Astrocyte of the cerebellum (primary cell): ENCODE measurements at regions not wholly inside any gene's neighbourhood (a gene's known extent, or its start where the extent isn't known, plus 50 kb on each side); places are given as distances from the start of the nearest gene placed in this dataset.

Source experiments
- DNase-seq: peaks from one replicate; pipeline ENCODE4 v3.0.0-alpha.2; 2011; ENCODE audit warnings: low read depth
- H3K4me3 ChIP-seq: 2 replicates; pipeline ENCODE4 v1.5.1; 2011; ENCODE audit warnings: mild to moderate bottlenecking, low read depth, low read length, moderate library complexity
- in situ Hi-C: cut with HindIII; loops from 2 replicates; pipeline ENCODE4 v1.10.0; 2017; ENCODE audit warnings: low sequenced_read_pairs
- TF ChIP-seq, protein P1 (sequence below): IDR thresholded peaks from 2 replicates; pipeline ENCODE4 v1.5.1; 2012; ENCODE audit warnings: low read length, low read depth, moderate library complexity, mild to moderate bottlenecking; ENCODE audit errors: missing control alignments

DNA sequence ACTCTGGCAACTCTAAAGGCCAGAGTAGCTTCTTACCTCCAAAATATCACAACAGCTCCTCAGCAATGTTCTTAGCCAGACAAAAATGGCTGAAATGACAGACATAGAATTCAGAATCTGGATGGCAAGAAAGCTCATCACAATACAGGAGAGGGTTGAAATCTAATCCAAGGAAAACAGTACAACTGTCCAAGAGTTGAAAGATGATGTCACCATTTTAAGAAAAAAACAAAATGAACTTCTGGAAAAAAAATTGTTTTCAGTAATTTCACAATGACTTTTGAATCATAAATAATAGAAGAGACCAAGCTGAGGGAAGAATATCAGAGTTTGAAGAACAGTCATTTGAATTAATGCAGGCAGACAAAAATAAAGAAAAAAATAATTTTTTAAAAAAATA lies 479.5 kb downstream of the ZWINT start:
- in situ Hi-C loops, result no loop called here
- TF ChIP-seq, protein P1, sequence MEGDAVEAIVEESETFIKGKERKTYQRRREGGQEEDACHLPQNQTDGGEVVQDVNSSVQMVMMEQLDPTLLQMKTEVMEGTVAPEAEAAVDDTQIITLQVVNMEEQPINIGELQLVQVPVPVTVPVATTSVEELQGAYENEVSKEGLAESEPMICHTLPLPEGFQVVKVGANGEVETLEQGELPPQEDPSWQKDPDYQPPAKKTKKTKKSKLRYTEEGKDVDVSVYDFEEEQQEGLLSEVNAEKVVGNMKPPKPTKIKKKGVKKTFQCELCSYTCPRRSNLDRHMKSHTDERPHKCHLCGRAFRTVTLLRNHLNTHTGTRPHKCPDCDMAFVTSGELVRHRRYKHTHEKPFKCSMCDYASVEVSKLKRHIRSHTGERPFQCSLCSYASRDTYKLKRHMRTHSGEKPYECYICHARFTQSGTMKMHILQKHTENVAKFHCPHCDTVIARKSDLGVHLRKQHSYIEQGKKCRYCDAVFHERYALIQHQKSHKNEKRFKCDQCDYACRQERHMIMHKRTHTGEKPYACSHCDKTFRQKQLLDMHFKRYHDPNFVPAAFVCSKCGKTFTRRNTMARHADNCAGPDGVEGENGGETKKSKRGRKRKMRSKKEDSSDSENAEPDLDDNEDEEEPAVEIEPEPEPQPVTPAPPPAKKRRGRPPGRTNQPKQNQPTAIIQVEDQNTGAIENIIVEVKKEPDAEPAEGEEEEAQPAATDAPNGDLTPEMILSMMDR, result no peak
- H3K4me3 ChIP-seq, result no peak overlapping the region
- no peak for DNase-seq

DNA sequence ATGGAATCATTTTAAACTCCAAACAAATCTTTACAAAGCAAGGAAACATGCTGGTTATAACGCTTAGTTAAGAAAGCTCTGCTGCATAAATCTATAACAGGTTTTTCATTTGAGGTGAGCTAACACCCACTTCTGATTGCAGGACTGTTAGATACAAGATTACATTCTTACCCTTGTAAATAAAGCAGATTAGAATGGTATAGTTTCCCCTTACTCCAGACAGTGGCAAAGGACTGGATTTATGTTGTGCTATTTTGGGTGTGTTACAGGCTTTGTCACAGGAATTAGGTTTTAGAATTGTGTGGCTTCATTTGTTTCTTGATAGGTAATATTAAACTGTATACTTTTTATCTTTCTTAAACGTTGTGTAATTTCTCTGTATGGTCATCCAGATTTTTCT lies 487.6 kb downstream of the ZWINT start:
- no peak overlapping the region for H3K4me3 ChIP-seq
- TF ChIP-seq, protein P1, result no peak
- in situ Hi-C loops, result no loop called here
- DNase-seq, result no peak

DNA sequence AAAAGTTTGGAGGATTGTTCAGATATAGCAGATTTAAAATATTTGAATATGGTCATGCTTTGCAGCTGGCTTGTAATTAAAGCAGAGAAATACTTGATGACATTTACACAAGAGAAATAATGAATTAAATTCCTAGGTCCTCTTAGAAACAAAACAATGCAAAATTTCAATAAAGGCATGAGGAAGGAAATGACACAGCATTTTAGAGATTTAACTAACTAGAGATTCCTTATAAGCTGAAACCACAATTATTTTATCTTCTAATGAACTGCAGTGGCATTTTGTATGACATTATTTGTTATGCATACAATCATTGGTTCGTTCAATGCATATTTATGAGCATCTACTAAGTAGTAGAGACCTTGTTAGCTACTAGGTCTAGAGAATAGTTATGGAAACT lies 490.9 kb downstream of the ZWINT start:
- TF ChIP-seq, protein P1, result no peak
- no peak for DNase-seq
- in situ Hi-C loops, result no loop called here
- H3K4me3 ChIP-seq, result no peak overlapping the region

DNA sequence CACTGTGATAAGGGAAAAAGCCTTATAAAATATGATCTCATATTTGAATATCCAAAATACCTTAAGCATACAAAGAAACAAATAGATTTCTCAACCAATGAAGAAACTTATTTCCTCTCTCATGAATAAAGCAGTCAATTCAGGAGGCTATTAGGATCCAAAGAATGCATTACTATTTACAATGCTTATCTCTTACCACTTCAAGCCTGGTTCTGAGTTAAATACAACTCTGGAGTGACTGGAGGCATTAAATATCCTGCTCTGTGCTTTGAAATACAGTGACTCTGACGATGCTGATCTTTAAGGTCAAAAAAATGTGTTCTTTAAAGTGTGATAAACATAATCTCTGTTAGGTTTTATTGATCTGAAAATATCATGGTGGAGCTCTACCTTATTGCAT lies 493.2 kb downstream of the ZWINT start:
- H3K4me3 ChIP-seq, result no peak overlapping the region
- in situ Hi-C loops, result no loop called here
- no peak for DNase-seq
- TF ChIP-seq, protein P1, result no peak

DNA sequence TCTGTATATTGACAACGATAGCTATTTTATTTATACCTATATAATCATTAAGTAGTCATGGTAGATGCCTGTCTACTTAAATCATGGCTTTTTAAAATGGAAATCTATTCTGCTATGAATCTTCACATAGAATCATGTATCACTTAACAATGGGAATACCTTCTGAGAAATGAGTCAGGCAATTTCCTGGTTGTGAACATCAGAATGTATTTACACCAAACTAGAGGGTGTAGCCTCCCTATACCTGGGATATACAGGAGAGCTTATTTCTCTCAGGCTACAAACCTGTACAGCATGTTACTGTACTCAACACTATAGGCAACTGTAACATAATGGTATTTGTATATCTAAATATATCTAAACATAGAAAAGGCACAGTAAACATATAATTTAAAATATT lies 502.3 kb downstream of the ZWINT start:
- H3K4me3 ChIP-seq, result no peak overlapping the region
- TF ChIP-seq, protein P1, result no peak
- DNase-seq, result no peak
- in situ Hi-C loops, result no loop called here

DNA sequence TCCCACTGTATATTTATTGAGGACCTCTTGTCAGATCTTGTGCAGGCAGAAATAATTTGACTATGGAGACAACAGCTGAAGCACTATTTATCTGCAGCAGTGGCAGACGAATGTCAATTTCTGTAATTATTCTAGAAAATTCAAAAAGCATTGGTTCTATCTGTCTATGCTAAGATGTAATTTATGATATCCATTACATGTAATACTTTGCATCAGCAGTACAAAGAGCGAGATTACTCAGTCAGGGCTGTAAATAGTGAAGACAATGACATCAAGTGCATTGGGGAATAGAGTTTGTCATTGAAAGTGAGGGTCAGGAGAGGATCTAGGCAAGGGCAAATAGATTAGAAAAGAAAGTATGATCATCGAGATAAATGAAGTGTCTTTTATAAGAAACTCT lies 508.2 kb downstream of the ZWINT start:
- TF ChIP-seq, protein P1, result no peak
- no peak overlapping the region for H3K4me3 ChIP-seq
- in situ Hi-C loops, result no loop called here
- no peak for DNase-seq

DNA sequence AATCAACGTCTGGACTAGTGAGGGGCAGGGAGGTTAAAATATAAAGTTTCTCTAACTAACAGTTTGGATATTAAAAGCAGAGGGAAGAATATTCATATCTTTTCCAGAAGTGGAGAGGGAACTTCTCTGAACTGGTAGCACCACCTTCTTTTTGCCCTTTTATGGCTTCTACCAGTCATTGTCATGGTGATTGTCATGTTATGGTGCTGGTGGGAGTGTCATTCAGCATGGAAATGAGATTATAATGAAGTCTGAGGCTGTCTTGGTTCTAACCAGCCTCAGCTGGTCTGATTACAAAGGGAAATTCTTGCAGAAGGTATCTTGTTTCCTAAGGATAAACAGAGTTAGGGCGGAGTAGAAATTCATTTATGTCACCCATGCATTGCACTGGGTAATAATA lies 523.8 kb downstream of the ZWINT start:
- in situ Hi-C loops, result no loop called here
- DNase-seq, result no peak
- no peak overlapping the region for H3K4me3 ChIP-seq
- TF ChIP-seq, protein P1, result no peak
